HUES6 (cell line): ENCODE measurements at regions not wholly inside any gene's neighbourhood (a gene's known extent, or its start where the extent isn't known, plus 50 kb on each side); places are given as distances from the start of the nearest gene placed in this dataset.

ENCODE experiments used
- H3K27ac ChIP-seq: 2 replicates; pipeline ENCODE4 v1.7.0; 2013; ENCODE audit warnings: low read depth, mild to moderate bottlenecking, low read length, inconsistent platforms
- H3K27me3 ChIP-seq: 2 replicates; pipeline ENCODE4 v1.6.1; 2013; ENCODE audit warnings: low read length; ENCODE audit not compliant: control insufficient read depth, insufficient read depth
- H3K36me3 ChIP-seq: 2 replicates; pipeline ENCODE4 v1.6.1; 2013; ENCODE audit warnings: low read length; ENCODE audit not compliant: control insufficient read depth, insufficient read depth
- H3K4me1 ChIP-seq: 2 replicates; pipeline ENCODE4 v1.6.1; 2013; ENCODE audit warnings: low read length; ENCODE audit not compliant: control insufficient read depth, insufficient read depth
- H3K4me3 ChIP-seq: 2 replicates; pipeline ENCODE4 v1.5.1; 2013; ENCODE audit warnings: low read depth, low read length
- H3K9ac ChIP-seq: one replicate; pipeline ENCODE4 v1.6.1; 2013; ENCODE audit warnings: mild to moderate bottlenecking, low read length
- H3K9me3 ChIP-seq: 2 replicates; pipeline ENCODE4 v1.6.1; 2013; ENCODE audit warnings: low read depth, low read length; ENCODE audit not compliant: control insufficient read depth, insufficient read depth

GRCh38 chr3:68239542-68239941 lies 585.1 kb upstream of the SUCLG2 start:
- H3K4me3 ChIP-seq: no peak overlapping the region
- H3K4me1 ChIP-seq: no peaks in the 10 kb centered on the region
- no peak overlapping the region for H3K9ac ChIP-seq
- no peak overlapping the region for H3K27ac ChIP-seq
- H3K36me3 ChIP-seq: no peaks in the 10 kb centered on the region
- no peaks in the 10 kb centered on the region for H3K9me3 ChIP-seq
- H3K27me3 ChIP-seq: no peaks in the 10 kb centered on the region

- no peak overlapping the region for H3K9ac ChIP-seq
- no peaks in the 10 kb centered on the region for H3K27me3 ChIP-seq
- H3K9me3 ChIP-seq: no peaks in the 10 kb centered on the region
- no peak overlapping the region for H3K4me3 ChIP-seq
- no peaks in the 10 kb centered on the region for H3K36me3 ChIP-seq
- no peaks in the 10 kb centered on the region for H3K4me1 ChIP-seq
- H3K27ac ChIP-seq: no peak overlapping the region
Observed at GRCh38 chr3:68234076-68234780, 579.8 kb upstream of the SUCLG2 start.

- Histone ChIP-seq H3K27ac (no peak overlapping the region), H3K9me3 (no peaks in the 10 kb centered on the region), H3K27me3 (no peaks in the 10 kb centered on the region), H3K9ac (no peak overlapping the region), H3K4me3 (no peak overlapping the region), H3K36me3 (no peaks in the 10 kb centered on the region), H3K4me1 (no peaks in the 10 kb centered on the region)
Observed at GRCh38 chr3:68228856-68229255, 574.4 kb upstream of the SUCLG2 start.

GRCh38 chr3:68220832-68221231 lies 566.4 kb upstream of the SUCLG2 start:
- H3K27me3 ChIP-seq: no peaks in the 10 kb centered on the region
- no peaks in the 10 kb centered on the region for H3K9me3 ChIP-seq
- no peak overlapping the region for H3K27ac ChIP-seq
- H3K4me1 ChIP-seq: no peaks in the 10 kb centered on the region
- no peak overlapping the region for H3K4me3 ChIP-seq
- H3K36me3 ChIP-seq: no peaks in the 10 kb centered on the region
- no peak overlapping the region for H3K9ac ChIP-seq

- H3K4me1 ChIP-seq: no peaks in the 10 kb centered on the region
- H3K27me3 ChIP-seq: no peaks in the 10 kb centered on the region
- H3K36me3 ChIP-seq: no peaks in the 10 kb centered on the region
- no peak overlapping the region for H3K9ac ChIP-seq
- H3K4me3 ChIP-seq: no peak overlapping the region
- H3K9me3 ChIP-seq: no peaks in the 10 kb centered on the region
- H3K27ac ChIP-seq: no peak overlapping the region
Observed at GRCh38 chr3:68211637-68212036, 557.2 kb upstream of the SUCLG2 start.

DNA sequence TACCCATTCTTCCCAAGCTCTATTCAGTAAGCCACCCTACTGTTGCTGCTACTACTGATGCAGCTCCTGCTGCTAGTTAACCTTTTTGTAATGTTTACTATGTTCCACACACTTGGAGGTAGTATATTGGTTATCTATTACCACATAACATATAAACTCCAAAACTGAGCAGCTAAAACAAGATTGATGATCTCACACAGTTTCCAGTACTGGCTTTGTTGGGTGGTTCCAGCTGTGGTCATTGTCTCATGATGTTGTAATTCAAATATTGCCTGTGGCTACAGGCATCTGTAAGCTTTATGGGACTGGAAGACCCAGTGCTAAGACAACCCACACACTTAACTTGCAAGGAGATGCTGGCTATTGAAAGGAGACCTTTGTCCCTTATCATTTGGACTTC lies 556.2 kb upstream of the SUCLG2 start:
- H3K27me3 ChIP-seq: no peaks in the 10 kb centered on the region
- H3K27ac ChIP-seq: no peak overlapping the region
- no peaks in the 10 kb centered on the region for H3K9me3 ChIP-seq
- no peak overlapping the region for H3K9ac ChIP-seq
- H3K36me3 ChIP-seq: no peaks in the 10 kb centered on the region
- H3K4me3 ChIP-seq: no peak overlapping the region
- H3K4me1 ChIP-seq: no peaks in the 10 kb centered on the region

DNA sequence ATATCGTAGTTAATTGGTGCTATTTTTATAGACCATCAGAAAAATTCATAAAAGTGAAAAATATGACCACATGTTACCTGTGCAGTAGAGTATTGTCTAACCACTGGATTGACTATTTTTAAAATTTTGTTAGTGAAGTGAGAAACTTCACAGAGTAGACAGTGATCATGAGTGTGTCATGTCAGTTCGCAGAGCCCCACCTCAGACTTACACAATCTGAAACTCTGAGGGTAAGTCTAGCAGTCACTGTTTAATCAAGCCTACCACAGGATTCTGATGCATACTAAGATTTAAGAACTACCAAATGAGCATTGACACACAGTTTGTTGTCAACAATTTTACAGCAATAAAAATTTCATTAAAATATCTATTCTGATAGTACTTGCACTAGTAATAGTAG lies 552.9 kb upstream of the SUCLG2 start:
- no peak overlapping the region for H3K9ac ChIP-seq
- peaks cover 5% of the 10 kb centered on the region; the same call in 1 of the 2 replicates for H3K9me3 ChIP-seq
- no peaks in the 10 kb centered on the region for H3K27me3 ChIP-seq
- no peak overlapping the region for H3K4me3 ChIP-seq
- no peaks in the 10 kb centered on the region for H3K4me1 ChIP-seq
- no peak overlapping the region for H3K27ac ChIP-seq
- no peaks in the 10 kb centered on the region for H3K36me3 ChIP-seq

DNA sequence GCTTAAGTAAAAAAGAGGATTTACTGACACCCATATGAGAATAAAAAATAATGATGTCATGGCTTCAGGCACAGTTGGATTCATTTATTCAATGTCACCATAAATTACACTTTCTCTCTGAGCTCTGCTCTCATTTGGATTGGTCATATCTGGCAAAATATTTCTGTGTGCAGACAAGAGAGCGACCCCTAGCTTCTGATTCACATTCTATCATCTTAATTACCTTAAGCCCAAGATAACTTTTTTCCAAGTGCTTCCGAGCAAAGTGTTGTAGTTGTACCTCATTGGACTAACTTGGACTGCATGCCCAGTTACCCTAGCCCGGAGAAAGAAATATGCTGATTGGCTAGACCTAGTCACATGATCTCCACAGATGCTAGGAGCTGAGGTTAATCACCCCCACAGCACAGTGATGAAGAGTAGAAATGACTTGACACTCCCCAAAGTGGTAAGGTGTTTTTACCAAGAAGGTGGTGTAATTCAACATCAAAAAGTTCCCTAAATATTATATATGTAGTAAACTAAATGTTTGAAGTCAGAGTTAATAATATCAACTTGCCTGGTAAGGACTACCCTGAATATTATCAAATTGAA lies 552.2 kb upstream of the SUCLG2 start:
- Histone ChIP-seq H3K9me3 (peaks cover 5% of the 10 kb centered on the region; the same call in 1 of the 2 replicates), H3K4me1 (no peaks in the 10 kb centered on the region), H3K36me3 (no peaks in the 10 kb centered on the region), H3K27me3 (no peaks in the 10 kb centered on the region), H3K27ac (no peak overlapping the region), H3K4me3 (no peak overlapping the region), H3K9ac (no peak overlapping the region)

DNA sequence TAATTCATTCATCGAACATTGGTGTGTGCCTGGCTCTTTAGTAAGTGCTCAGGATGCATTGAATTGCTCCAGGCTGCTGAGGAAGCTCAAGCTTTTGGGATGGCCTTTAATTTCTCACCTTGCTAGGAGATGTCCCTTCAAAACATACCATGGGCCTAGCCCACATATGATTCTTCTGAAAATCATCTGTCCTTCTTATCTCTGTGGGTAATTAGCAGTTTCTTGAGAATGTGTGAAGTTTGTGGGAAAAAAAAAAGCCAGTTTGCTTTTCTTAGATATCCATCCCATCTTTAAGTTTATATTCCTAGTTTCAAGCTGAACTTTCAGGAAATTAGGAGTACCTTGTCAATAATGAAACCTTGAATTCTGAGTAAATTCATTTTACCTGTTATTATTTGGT lies 532.3 kb upstream of the SUCLG2 start:
- Histone ChIP-seq H3K27ac (no peak overlapping the region), H3K9me3 (no peaks in the 10 kb centered on the region), H3K27me3 (no peaks in the 10 kb centered on the region; the same call in 1 of the 2 replicates), H3K4me1 (no peaks in the 10 kb centered on the region), H3K36me3 (no peaks in the 10 kb centered on the region), H3K9ac (no peak overlapping the region), H3K4me3 (no peak overlapping the region)

DNA sequence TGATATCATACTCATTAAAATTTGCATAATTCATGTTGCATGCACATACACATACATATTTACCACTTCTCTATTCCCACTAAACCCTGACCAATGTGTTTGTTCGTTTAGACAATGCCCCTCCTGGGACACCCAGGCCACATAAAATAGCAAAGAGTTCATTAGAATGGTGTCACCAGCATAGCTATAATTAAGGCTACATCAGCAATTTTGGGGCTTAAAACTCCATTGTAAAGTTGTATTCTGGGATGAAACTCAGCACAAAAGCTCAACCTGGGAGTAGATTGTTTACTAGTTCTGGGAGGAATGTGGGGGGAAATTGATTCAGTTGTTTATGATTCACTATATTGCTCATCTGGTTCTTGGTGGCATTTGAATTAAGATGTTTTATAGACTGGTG lies 522.2 kb upstream of the SUCLG2 start:
- Histone ChIP-seq H3K9me3 (peaks cover 36% of the 10 kb centered on the region), H3K36me3 (no peaks in the 10 kb centered on the region), H3K27ac (no peak overlapping the region), H3K27me3 (no peaks in the 10 kb centered on the region), H3K4me3 (no peak overlapping the region), H3K4me1 (no peaks in the 10 kb centered on the region), H3K9ac (no peak overlapping the region)

- H3K27me3 ChIP-seq: no peaks in the 10 kb centered on the region
- no peaks in the 10 kb centered on the region for H3K4me1 ChIP-seq
- H3K36me3 ChIP-seq: no peaks in the 10 kb centered on the region
- no peak overlapping the region for H3K9ac ChIP-seq
- peaks cover 49% of the 10 kb centered on the region for H3K9me3 ChIP-seq
- H3K4me3 ChIP-seq: no peak overlapping the region
- no peak overlapping the region for H3K27ac ChIP-seq
Observed at GRCh38 chr3:68173012-68173634, 518.7 kb upstream of the SUCLG2 start.
